Liver (tissue), 3 donors: ENCODE measurements at regions not wholly inside any gene's neighbourhood (a gene's known extent, or its start where the extent isn't known, plus 50 kb on each side); places are given as distances from the start of the nearest gene placed in this dataset.

Experiments used
- CTCF ChIP-seq: fragments of 150-350 bp; IDR thresholded peaks from 2 replicates; pipeline ENCODE4 v1.5.1; 2017; ENCODE audit warnings: improper control_type of control experiment, low read depth, low read length; ENCODE audit not compliant: missing input control
- EGR1 ChIP-seq, 2 donors: IDR thresholded peaks; 2 replicates each; pipeline ENCODE4 v1.6.1; 2016 to 2018; ENCODE audit warnings: antibody characterized with exemption in 2 of 2, low read depth in 2 of 2
- GABPA ChIP-seq, 2 donors: IDR thresholded peaks in 1 of 2; conservative IDR thresholded peaks in 1 of 2; 2 replicates each; pipeline ENCODE4 v1.6.1; 2016; ENCODE audit warnings: antibody characterized with exemption in 2 of 2, mild to moderate bottlenecking in 1 of 2, moderate library complexity in 1 of 2
- NR2F2 ChIP-seq: IDR thresholded peaks from 2 replicates; pipeline ENCODE4 v1.6.1; 2016; ENCODE audit warnings: antibody characterized with exemption
- REST ChIP-seq: IDR thresholded peaks from 2 replicates; pipeline ENCODE4 v1.6.1; 2016; ENCODE audit warnings: antibody characterized with exemption, mild to moderate bottlenecking
- SP1 ChIP-seq: IDR thresholded peaks from 2 replicates; pipeline ENCODE4 v1.6.1; 2018; ENCODE audit warnings: antibody characterized with exemption, mild to moderate bottlenecking
- YY1 ChIP-seq: IDR thresholded peaks from 2 replicates; pipeline ENCODE4 v1.6.1; 2016; ENCODE audit warnings: antibody characterized with exemption, mild to moderate bottlenecking
- TF ChIP-seq, protein P1 (sequence below): IDR thresholded peaks from 2 replicates; pipeline ENCODE4 v1.6.1; 2016; ENCODE audit warnings: antibody characterized with exemption
- donor health status: healthy.
- donor health status: healthy.

DNA sequence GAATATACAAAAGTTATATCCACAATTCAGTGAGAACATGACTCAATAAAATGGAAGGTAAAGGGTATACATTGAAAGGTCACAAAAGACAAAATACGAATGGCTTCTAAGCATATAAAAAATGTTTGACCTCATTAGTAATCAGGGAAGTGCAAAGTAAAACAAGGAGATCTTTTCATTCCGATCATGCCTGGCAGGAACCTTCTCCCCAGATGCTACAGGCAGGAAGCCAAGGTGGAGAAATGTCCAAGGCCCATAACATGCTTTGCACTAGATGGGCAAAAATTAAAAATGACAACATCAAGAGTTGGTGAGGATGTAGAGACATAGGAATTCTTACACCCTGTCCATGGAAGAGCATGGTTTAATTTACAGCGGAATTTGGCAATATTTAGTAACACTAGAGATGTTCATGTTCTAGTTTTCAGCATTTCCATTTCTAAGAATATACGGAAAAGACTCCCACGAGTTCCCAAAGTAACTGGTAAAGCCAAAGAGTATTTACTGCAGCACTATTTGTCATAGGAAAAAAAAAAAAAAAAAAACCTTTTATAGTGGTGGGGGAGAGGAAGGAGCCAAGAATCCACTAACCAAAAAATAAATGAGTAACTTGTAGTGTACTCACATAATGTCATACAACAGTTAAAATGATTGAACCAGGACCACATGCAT is 184.5 kb upstream of the KAZN start:
- TF ChIP-seq CTCF (no peak), SP1 (no peak), NR2F2 (no peak), YY1 (no peak), EGR1 (IDR thresholded peaks at IDR 0.05; ENCODE audit: low read depth in 2 of 2) (no peak), GABPA (IDR thresholded peaks at IDR 0.05 in 1 of 2, conservative IDR thresholded peaks at IDR 0.05 in 1 of 2) (no peak), REST (no peak)
- TF ChIP-seq, protein P1, sequence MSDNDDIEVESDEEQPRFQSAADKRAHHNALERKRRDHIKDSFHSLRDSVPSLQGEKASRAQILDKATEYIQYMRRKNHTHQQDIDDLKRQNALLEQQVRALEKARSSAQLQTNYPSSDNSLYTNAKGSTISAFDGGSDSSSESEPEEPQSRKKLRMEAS, result no peak
